Activated T-cell treated with anti-CD3 and anti-CD28 coated beads for 1 hour (primary cell): ENCODE measurements at regions not wholly inside any gene's neighbourhood (a gene's known extent, or its start where the extent isn't known, plus 50 kb on each side); places are given as distances from the start of the nearest gene placed in this dataset.

Experiments
- DNase-seq: peaks from one replicate; pipeline ENCODE4 v3.0.0-alpha.2; 2020; ENCODE audit warnings: low read depth

- no peak for DNase-seq
Observed at GRCh38 chr9:21670374-21670773, 132.1 kb upstream of the MTAP start.

- DNase-seq, result no peak
Observed at GRCh38 chr9:21672140-21672539, 130.3 kb upstream of the MTAP start.

GRCh38 chr9:21672761-21673160 lies 129.7 kb upstream of the MTAP start:
- DNase-seq, result no peak

GRCh38 chr9:21674894-21675293 lies 127.5 kb upstream of the MTAP start:
- no peak for DNase-seq

GRCh38 chr9:21677387-21677786 lies 125.0 kb upstream of the MTAP start:
- no peak for DNase-seq

GRCh38 chr9:21677834-21678233 lies 124.6 kb upstream of the MTAP start:
- DNase-seq, result no peak

- DNase-seq, result no peak
Observed at GRCh38 chr9:21679432-21679831, 123.0 kb upstream of the MTAP start.

- DNase-seq, result no peak
Observed at GRCh38 chr9:21680590-21680989, 121.8 kb upstream of the MTAP start.

- DNase-seq, result no peak
Observed at GRCh38 chr9:21681641-21682040, 120.8 kb upstream of the MTAP start.

- DNase-seq, result no peak
Observed at GRCh38 chr9:21682381-21682780, 120.1 kb upstream of the MTAP start.

- DNase-seq, result no peak
Observed at GRCh38 chr9:21682981-21683380, 119.5 kb upstream of the MTAP start.

GRCh38 chr9:21683484-21684175 lies 118.8 kb upstream of the MTAP start:
- DNase-seq, result no peak

GRCh38 chr9:21684231-21684630 lies 118.2 kb upstream of the MTAP start:
- no peak for DNase-seq

GRCh38 chr9:21684831-21685362 lies 117.5 kb upstream of the MTAP start:
- no peak for DNase-seq

- no peak for DNase-seq
Observed at GRCh38 chr9:21685502-21685901, 116.9 kb upstream of the MTAP start.

GRCh38 chr9:21686738-21687137 lies 115.7 kb upstream of the MTAP start:
- DNase-seq, result no peak

GRCh38 chr9:21687351-21687750 lies 115.1 kb upstream of the MTAP start:
- DNase-seq, result no peak

GRCh38 chr9:21688108-21689102 lies 114.0 kb upstream of the MTAP start:
- DNase-seq, result no peak

- DNase-seq, result no peak
Observed at GRCh38 chr9:21689854-21690253, 112.6 kb upstream of the MTAP start.

GRCh38 chr9:21690561-21690960 lies 111.9 kb upstream of the MTAP start:
- no peak for DNase-seq

GRCh38 chr9:21692390-21692789 lies 110.0 kb upstream of the MTAP start:
- no peak for DNase-seq

GRCh38 chr9:21694424-21694823 lies 108.0 kb upstream of the MTAP start:
- DNase-seq, result no peak

- no peak for DNase-seq
Observed at GRCh38 chr9:21695443-21695842, 107.0 kb upstream of the MTAP start.
